ENCODE measurements at regions not wholly inside any gene's neighbourhood (a gene's known extent, or its start where the extent isn't known, plus 50 kb on each side); places are given as distances from the start of the nearest gene placed in this dataset.

DNA sequence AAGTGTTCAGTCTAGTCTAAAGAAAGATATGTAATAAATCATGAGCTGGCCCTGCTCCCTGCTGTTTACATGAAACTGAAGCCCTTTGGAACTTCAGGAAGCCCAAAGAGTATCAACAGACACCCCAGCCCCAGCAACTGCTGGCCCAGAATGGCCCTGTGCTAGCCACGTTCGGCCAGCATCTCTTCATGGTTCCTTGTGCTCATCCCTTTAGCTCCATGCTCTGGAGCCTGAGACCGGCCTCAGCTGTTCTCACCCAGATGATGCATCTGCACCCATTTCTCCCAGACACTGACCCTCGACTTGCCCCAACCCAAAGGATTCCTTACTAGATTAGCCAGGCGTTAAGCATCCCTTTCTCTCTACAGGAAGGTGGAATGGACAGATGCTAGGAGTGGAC, 207.3 kb downstream of the HS3ST3B1 start:
- no peaks in the 10 kb centered on the region for H3K4me1 Mint-ChIP-seq (ENCODE audit: low read depth)

DNA sequence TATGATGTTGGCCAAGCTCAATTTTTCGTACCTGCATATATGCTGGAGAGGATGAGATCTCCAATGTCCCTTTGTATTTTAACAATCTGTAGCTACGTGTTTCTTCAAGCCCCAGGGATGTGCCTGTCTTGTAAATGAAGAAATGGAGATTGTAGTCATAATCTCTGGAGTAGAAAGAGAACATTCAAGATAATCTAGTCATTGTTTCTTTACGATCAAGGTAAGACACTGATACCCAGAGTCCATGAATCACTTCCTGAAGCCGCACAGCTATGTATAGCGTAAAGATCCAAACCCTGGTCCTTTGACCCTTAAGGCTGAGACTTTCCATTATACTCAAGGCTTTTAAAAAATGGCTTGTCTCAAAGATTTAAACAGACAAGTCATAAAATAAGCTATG, 205.5 kb downstream of the HS3ST3B1 start:
- Mint-ChIP-seq H3K27me3 (ENCODE audit: insufficient read depth) (peaks cover 9% of the 10 kb centered on the region), H3K27ac (no peak overlapping the region), H3K4me1 (ENCODE audit: low read depth) (no peaks in the 10 kb centered on the region), H3K4me3 (no peak overlapping the region), H3K36me3 (ENCODE audit: low read depth) (no peaks in the 10 kb centered on the region), H3K9me3 (no peaks in the 10 kb centered on the region; the same call in 1 of the 2 replicates)
- DNase-seq = no peak
- TF ChIP-seq, protein P1, sequence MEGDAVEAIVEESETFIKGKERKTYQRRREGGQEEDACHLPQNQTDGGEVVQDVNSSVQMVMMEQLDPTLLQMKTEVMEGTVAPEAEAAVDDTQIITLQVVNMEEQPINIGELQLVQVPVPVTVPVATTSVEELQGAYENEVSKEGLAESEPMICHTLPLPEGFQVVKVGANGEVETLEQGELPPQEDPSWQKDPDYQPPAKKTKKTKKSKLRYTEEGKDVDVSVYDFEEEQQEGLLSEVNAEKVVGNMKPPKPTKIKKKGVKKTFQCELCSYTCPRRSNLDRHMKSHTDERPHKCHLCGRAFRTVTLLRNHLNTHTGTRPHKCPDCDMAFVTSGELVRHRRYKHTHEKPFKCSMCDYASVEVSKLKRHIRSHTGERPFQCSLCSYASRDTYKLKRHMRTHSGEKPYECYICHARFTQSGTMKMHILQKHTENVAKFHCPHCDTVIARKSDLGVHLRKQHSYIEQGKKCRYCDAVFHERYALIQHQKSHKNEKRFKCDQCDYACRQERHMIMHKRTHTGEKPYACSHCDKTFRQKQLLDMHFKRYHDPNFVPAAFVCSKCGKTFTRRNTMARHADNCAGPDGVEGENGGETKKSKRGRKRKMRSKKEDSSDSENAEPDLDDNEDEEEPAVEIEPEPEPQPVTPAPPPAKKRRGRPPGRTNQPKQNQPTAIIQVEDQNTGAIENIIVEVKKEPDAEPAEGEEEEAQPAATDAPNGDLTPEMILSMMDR (IDR thresholded peaks at IDR 0.05) = no peak

More for the DNA sequence above, 207.3 kb downstream of the HS3ST3B1 start:
- no peaks in the 10 kb centered on the region for H3K36me3 Mint-ChIP-seq (ENCODE audit: low read depth)
- TF ChIP-seq, protein P1 (IDR thresholded peaks at IDR 0.05) = no peak
- no peak overlapping the region for H3K4me3 Mint-ChIP-seq
- DNase-seq = no peak
- no peak overlapping the region for H3K27ac Mint-ChIP-seq
- H3K27me3 Mint-ChIP-seq (ENCODE audit: insufficient read depth) = peaks cover 9% of the 10 kb centered on the region
- no peaks in the 10 kb centered on the region; the same call in 1 of the 2 replicates for H3K9me3 Mint-ChIP-seq

DNA sequence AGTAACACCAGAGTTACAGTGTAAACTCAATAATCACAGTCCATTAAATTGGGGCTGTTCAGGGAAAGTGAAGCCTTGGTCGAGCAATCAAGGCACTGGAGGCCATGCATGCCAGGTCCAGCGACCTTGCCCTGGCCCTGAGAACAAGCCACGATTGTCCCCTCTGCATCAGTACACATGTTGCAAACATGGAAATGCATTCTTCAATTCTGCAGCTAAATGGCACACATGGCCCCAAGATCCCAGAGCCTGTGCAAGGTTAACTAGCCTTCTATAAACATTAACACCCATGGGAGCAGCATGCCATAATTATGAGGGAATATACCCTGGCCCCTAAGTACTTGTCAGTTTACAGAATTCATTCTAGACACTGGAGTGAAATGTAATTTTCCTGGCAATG, 204.7 kb downstream of the HS3ST3B1 start:
- Mint-ChIP-seq H3K36me3 (ENCODE audit: low read depth) (no peaks in the 10 kb centered on the region), H3K27me3 (ENCODE audit: insufficient read depth) (peaks cover 9% of the 10 kb centered on the region), H3K4me3 (no peak overlapping the region), H3K9me3 (no peaks in the 10 kb centered on the region; the same call in 1 of the 2 replicates), H3K4me1 (ENCODE audit: low read depth) (no peaks in the 10 kb centered on the region), H3K27ac (no peak overlapping the region)
- no peak for DNase-seq
- TF ChIP-seq, protein P1 (IDR thresholded peaks at IDR 0.05) = no peak

GRCh38 chr17:14499976-14500375, 199.1 kb downstream of the HS3ST3B1 start:
- Mint-ChIP-seq H3K9me3 (peaks cover 3% of the 10 kb centered on the region; the same call in 1 of the 2 replicates), H3K27ac (no peak overlapping the region), H3K36me3 (ENCODE audit: low read depth) (no peaks in the 10 kb centered on the region), H3K27me3 (ENCODE audit: insufficient read depth) (peaks cover 7% of the 10 kb centered on the region), H3K4me3 (no peak overlapping the region), H3K4me1 (ENCODE audit: low read depth) (no peaks in the 10 kb centered on the region)
- TF ChIP-seq, protein P1 (IDR thresholded peaks at IDR 0.05) = no peak
- no peak for DNase-seq

DNA sequence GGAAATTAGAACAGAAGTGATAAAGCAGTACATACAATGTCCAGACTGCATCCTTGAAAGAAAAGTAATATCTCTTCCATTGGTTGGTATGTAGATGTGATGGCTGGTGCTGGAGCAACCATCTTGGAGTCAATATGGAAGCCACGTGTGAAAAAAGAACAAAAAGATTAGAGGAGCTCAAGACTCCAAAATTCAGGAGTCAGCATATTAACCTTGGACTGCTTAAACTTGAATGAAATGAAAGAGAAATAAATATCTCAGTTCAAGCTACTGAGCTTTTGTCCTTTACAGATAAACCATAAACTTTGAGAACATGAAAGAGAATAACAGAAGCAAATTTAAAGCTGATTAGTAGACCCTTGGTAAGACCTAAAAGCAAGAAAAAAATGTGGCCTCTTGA, 197.9 kb downstream of the HS3ST3B1 start:
- H3K4me1 Mint-ChIP-seq (ENCODE audit: low read depth) = no peaks in the 10 kb centered on the region
- DNase-seq = no peak
- H3K27me3 Mint-ChIP-seq (ENCODE audit: insufficient read depth) = peaks cover 7% of the 10 kb centered on the region
- TF ChIP-seq, protein P1 (IDR thresholded peaks at IDR 0.05) = no peak
- no peak overlapping the region for H3K4me3 Mint-ChIP-seq
- no peak overlapping the region for H3K27ac Mint-ChIP-seq
- H3K9me3 Mint-ChIP-seq = peaks cover 3% of the 10 kb centered on the region; the same call in 1 of the 2 replicates
- no peaks in the 10 kb centered on the region for H3K36me3 Mint-ChIP-seq (ENCODE audit: low read depth)

DNA sequence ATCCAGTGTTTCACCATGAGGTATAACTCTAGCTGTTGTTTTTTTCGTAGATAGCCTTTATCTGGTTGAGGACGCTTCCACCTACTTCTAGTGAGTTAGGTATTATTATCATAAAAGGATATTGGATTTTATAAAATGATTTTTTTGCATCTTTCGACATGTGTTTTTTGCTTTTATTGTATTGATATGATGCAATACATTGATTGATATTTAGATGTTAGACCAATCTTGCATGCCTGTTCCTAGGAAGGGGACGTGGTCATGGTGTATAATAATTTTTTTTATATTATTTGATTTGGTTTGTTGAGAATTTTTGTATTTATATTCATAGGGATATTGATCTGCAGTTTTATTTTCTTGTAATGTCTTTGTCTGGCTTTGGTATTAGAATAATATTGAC, 193.3 kb downstream of the HS3ST3B1 start:
- TF ChIP-seq, protein P1 (IDR thresholded peaks at IDR 0.05) = no peak
- DNase-seq = no peak
- no peaks in the 10 kb centered on the region for H3K4me1 Mint-ChIP-seq (ENCODE audit: low read depth)
- peaks cover 8% of the 10 kb centered on the region for H3K27me3 Mint-ChIP-seq (ENCODE audit: insufficient read depth)
- H3K4me3 Mint-ChIP-seq = no peak overlapping the region
- H3K36me3 Mint-ChIP-seq (ENCODE audit: low read depth) = no peaks in the 10 kb centered on the region
- H3K27ac Mint-ChIP-seq = no peak overlapping the region
- peaks cover 3% of the 10 kb centered on the region; the same call in 1 of the 2 replicates for H3K9me3 Mint-ChIP-seq
